Uterus (tissue), 3 donors: ENCODE measurements at regions not wholly inside any gene's neighbourhood (a gene's known extent, or its start where the extent isn't known, plus 50 kb on each side); places are given as distances from the start of the nearest gene placed in this dataset.

Source experiments
- DNase-seq, 2 donors: peaks; one replicate each; pipeline ENCODE4 v3.0.0-alpha.2; 2019 to 2020
- H3K27ac ChIP-seq, 2 donors: fragments of 200-600 bp; sonication (generic); 1 replicate in 1 of 2; 2 replicates in 1 of 2; pipeline ENCODE4 v1.5.1; 2016 to 2018
- H3K27me3 ChIP-seq, 2 donors: fragments of 200-600 bp; sonication (generic); one replicate each; pipeline ENCODE4 v1.5.1; 2018 to 2019; ENCODE audit warnings: control low read depth in 1 of 2
- H3K36me3 ChIP-seq, 2 donors: fragments of 200-600 bp; sonication (generic); one replicate each; pipeline ENCODE4 v1.5.1; 2019; ENCODE audit warnings: control low read depth in 1 of 2
- H3K4me1 ChIP-seq, 2 donors: fragments of 200-600 bp; sonication (generic); one replicate each; pipeline ENCODE4 v1.5.1; 2018 to 2019; ENCODE audit warnings: control low read depth in 1 of 2
- H3K4me3 ChIP-seq, 2 donors: fragments of 200-600 bp; sonication (generic); 1 replicate in 1 of 2; 2 replicates in 1 of 2; pipeline ENCODE4 v1.5.1; 2018 to 2019; ENCODE audit warnings: mild to moderate bottlenecking in 1 of 2
- H3K9me3 ChIP-seq, 2 donors: fragments of 200-600 bp; sonication (generic); one replicate each; pipeline ENCODE4 v1.5.1; 2019; ENCODE audit warnings: control low read depth in 1 of 2
- CTCF ChIP-seq, 4 experiments: fragments of 200-600 bp in 2 of 4; fragments of 450-650 bp in 2 of 4; sonication (generic) in 2 of 4; IDR thresholded peaks; one replicate each; pipeline ENCODE4 v1.5.1; 2016 to 2019; ENCODE audit warnings: antibody characterized with exemption in 4 of 4, mild to moderate bottlenecking in 2 of 4, moderate library complexity in 1 of 4
- POLR2A ChIP-seq, 2 donors: fragments of 450-650 bp; IDR thresholded peaks; one replicate each; pipeline ENCODE4 v1.6.1; 2016; ENCODE audit warnings: antibody characterized with exemption in 2 of 2, mild to moderate bottlenecking in 1 of 2, moderate library complexity in 1 of 2
- intact Hi-C: fragments of 100-400 bp; cut with DNase I; formaldehyde crosslinking; loops from one replicate; pipeline ENCODE4 v1.15.1; 2023; ENCODE audit warnings: low total_unique reads
- donor health status: DM: yes; HTN: yes; CAD: no.

GRCh38 chr14:53881161-53881871 is 75.3 kb downstream of the BMP4 start:
- H3K9me3 ChIP-seq, result no peaks in the 10 kb centered on the region
- H3K27me3 ChIP-seq, result no peaks in the 10 kb centered on the region
- no peaks in the 10 kb centered on the region for H3K4me1 ChIP-seq
- no peak for DNase-seq
- no peaks in the 10 kb centered on the region for H3K36me3 ChIP-seq
- H3K27ac ChIP-seq, result no peak overlapping the region
- intact Hi-C loops, result no loop called here
- no peak overlapping the region for H3K4me3 ChIP-seq
- TF ChIP-seq CTCF (IDR thresholded peaks at IDR 0.05), result no peak
- no peak for TF ChIP-seq POLR2A (IDR thresholded peaks at IDR 0.05)

GRCh38 chr14:53880761-53881160 is 75.9 kb downstream of the BMP4 start:
- TF ChIP-seq CTCF (IDR thresholded peaks at IDR 0.05) (no peak), POLR2A (IDR thresholded peaks at IDR 0.05) (no peak)
- no peaks in the 10 kb centered on the region for H3K9me3 ChIP-seq
- DNase-seq, result no peak
- intact Hi-C loops, result no loop called here
- H3K36me3 ChIP-seq, result no peaks in the 10 kb centered on the region
- H3K4me1 ChIP-seq, result no peaks in the 10 kb centered on the region
- no peak overlapping the region for H3K4me3 ChIP-seq
- no peak overlapping the region for H3K27ac ChIP-seq
- no peaks in the 10 kb centered on the region for H3K27me3 ChIP-seq

- no peak overlapping the region for H3K27ac ChIP-seq
- intact Hi-C loops, result no loop called here
Measured at GRCh38 chr14:53879747-53880146, 76.9 kb downstream of the BMP4 start.

GRCh38 chr14:53879022-53879686 is 77.5 kb downstream of the BMP4 start:
- no peak overlapping the region for H3K4me3 ChIP-seq
- H3K4me1 ChIP-seq, result no peaks in the 10 kb centered on the region
- no peaks in the 10 kb centered on the region for H3K27me3 ChIP-seq
- intact Hi-C loops, result no loop called here
- no peak for TF ChIP-seq CTCF (IDR thresholded peaks at IDR 0.05)
- TF ChIP-seq POLR2A (IDR thresholded peaks at IDR 0.05), result no peak
- DNase-seq, result no peak
- no peak overlapping the region for H3K27ac ChIP-seq
- H3K9me3 ChIP-seq, result no peaks in the 10 kb centered on the region
- no peaks in the 10 kb centered on the region for H3K36me3 ChIP-seq

More at GRCh38 chr14:53879747-53880146, 76.9 kb downstream of the BMP4 start:
- TF ChIP-seq POLR2A (IDR thresholded peaks at IDR 0.05), result no peak
- no peak for TF ChIP-seq CTCF (IDR thresholded peaks at IDR 0.05)
- H3K4me1 ChIP-seq, result no peaks in the 10 kb centered on the region
- H3K9me3 ChIP-seq, result no peaks in the 10 kb centered on the region
- H3K4me3 ChIP-seq, result no peak overlapping the region
- no peaks in the 10 kb centered on the region for H3K27me3 ChIP-seq
- DNase-seq, result no peak
- no peaks in the 10 kb centered on the region for H3K36me3 ChIP-seq

- H3K27ac ChIP-seq, result peak overlapping the region; percentile 14 to 39
- no peaks in the 10 kb centered on the region for H3K27me3 ChIP-seq
- H3K9me3 ChIP-seq, result no peaks in the 10 kb centered on the region
- TF ChIP-seq POLR2A (IDR thresholded peaks at IDR 0.05) (no peak), CTCF (IDR thresholded peaks at IDR 0.05) (no peak)
- no peaks in the 10 kb centered on the region for H3K4me1 ChIP-seq
- intact Hi-C loops, result no loop called here
- no peak overlapping the region for H3K4me3 ChIP-seq
- H3K36me3 ChIP-seq, result no peaks in the 10 kb centered on the region
- DNase-seq, result peak; percentile 18
Measured at GRCh38 chr14:53875324-53875897, 81.2 kb downstream of the BMP4 start.
